ENCODE measurements at regions not wholly inside any gene's neighbourhood (a gene's known extent, or its start where the extent isn't known, plus 50 kb on each side); places are given as distances from the start of the nearest gene placed in this dataset.
"Not testable (repeated sequence)": the region's sequence is repeated elsewhere in the genome, so short reads cannot be mapped to it uniquely, and the experiment has no call there.

GRCh38 chr4:1561286-1561990 lies 122.7 kb downstream of the FAM53A start:
- no peak for DNase-seq (ENCODE audit: low read depth in 1 of 2, low spot score in 1 of 2)

GRCh38 chr4:1559896-1560650 lies 124.0 kb downstream of the FAM53A start:
- DNase-seq (ENCODE audit: low read depth in 1 of 2, low spot score in 1 of 2) = no peak

- DNase-seq (ENCODE audit: low read depth in 1 of 2, low spot score in 1 of 2) = no peak
Observed at GRCh38 chr4:1558205-1558604, 125.9 kb downstream of the FAM53A start.

GRCh38 chr4:1557221-1557597 lies 126.9 kb downstream of the FAM53A start:
- DNase-seq (ENCODE audit: low read depth in 1 of 2, low spot score in 1 of 2) = no peak

- no peak for DNase-seq (ENCODE audit: low read depth in 1 of 2, low spot score in 1 of 2)
Observed at GRCh38 chr4:1556541-1557220, 127.4 kb downstream of the FAM53A start.

- DNase-seq (ENCODE audit: low read depth in 1 of 2, low spot score in 1 of 2) = no peak
Observed at GRCh38 chr4:1554876-1555265, 129.2 kb downstream of the FAM53A start.

- DNase-seq (ENCODE audit: low read depth in 1 of 2, low spot score in 1 of 2) = no peak
Observed at GRCh38 chr4:1554246-1554875, 129.8 kb downstream of the FAM53A start.

GRCh38 chr4:1553365-1553764 lies 130.7 kb downstream of the FAM53A start:
- no peak for DNase-seq (ENCODE audit: low read depth in 1 of 2, low spot score in 1 of 2)

- DNase-seq (ENCODE audit: low read depth in 1 of 2, low spot score in 1 of 2) = no peak
Observed at GRCh38 chr4:1552451-1552850, 131.7 kb downstream of the FAM53A start.

- no peak for DNase-seq (ENCODE audit: low read depth in 1 of 2, low spot score in 1 of 2)
Observed at GRCh38 chr4:1551211-1551610, 132.9 kb downstream of the FAM53A start.

- no peak for DNase-seq (ENCODE audit: low read depth in 1 of 2, low spot score in 1 of 2)
Observed at GRCh38 chr4:1550122-1551070, 133.7 kb downstream of the FAM53A start.

- no peak for DNase-seq (ENCODE audit: low read depth in 1 of 2, low spot score in 1 of 2)
Observed at GRCh38 chr4:1549638-1550035, 134.5 kb downstream of the FAM53A start.

- DNase-seq (ENCODE audit: low read depth in 1 of 2, low spot score in 1 of 2) = peak; percentile 29 to 54
Observed at GRCh38 chr4:1548827-1549637, 135.1 kb downstream of the FAM53A start.

GRCh38 chr4:1547856-1548826 lies 136.0 kb downstream of the FAM53A start:
- no peak for DNase-seq (ENCODE audit: low read depth in 1 of 2, low spot score in 1 of 2)

GRCh38 chr4:1547131-1547855 lies 136.8 kb downstream of the FAM53A start:
- no peak for DNase-seq (ENCODE audit: low read depth in 1 of 2, low spot score in 1 of 2)

- DNase-seq (ENCODE audit: low read depth in 1 of 2, low spot score in 1 of 2) = no peak
Observed at GRCh38 chr4:1544861-1545281, 138.6 kb upstream of the NKX1-1 start.

- DNase-seq (ENCODE audit: low read depth in 1 of 2, low spot score in 1 of 2) = not testable (repeated sequence)
Observed at GRCh38 chr4:1544435-1544834, 138.2 kb upstream of the NKX1-1 start.

- DNase-seq (ENCODE audit: low read depth in 1 of 2, low spot score in 1 of 2) = no peak
Observed at GRCh38 chr4:1543976-1544375, 137.7 kb upstream of the NKX1-1 start.

Data from stimulated activated CD4-positive, alpha-beta T cell treated with anti-CD3 and anti-CD28 coated beads, Interleukin-15, amount 100 ng/mL, for 1 hour (primary cell).